ENCODE measurements at regions not wholly inside any gene's neighbourhood (a gene's known extent, or its start where the extent isn't known, plus 50 kb on each side); places are given as distances from the start of the nearest gene placed in this dataset.
"Not testable (repeated sequence)": the region's sequence is repeated elsewhere in the genome, so short reads cannot be mapped to it uniquely, and the experiment has no call there.

DNA sequence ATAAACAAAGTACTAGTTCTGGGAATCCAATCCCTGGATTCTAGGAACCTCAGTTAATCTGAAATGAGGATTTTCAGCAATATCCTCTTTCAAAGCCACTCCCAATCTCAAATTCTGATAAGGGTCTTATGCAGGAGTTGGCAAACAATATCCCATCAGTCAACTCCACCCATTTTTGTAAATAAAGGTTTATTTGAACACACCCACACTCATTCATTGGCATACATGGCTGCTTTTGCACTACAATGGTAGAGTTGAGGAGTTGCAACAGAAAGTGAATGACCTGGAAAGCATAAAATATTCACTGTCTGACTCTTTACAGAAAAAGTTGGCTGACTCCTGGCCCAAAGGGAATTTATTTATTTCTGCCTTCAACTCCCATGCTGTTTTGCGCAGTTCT lies 157.7 kb upstream of the CDH11 start:
- DNase-seq = no peak

DNA sequence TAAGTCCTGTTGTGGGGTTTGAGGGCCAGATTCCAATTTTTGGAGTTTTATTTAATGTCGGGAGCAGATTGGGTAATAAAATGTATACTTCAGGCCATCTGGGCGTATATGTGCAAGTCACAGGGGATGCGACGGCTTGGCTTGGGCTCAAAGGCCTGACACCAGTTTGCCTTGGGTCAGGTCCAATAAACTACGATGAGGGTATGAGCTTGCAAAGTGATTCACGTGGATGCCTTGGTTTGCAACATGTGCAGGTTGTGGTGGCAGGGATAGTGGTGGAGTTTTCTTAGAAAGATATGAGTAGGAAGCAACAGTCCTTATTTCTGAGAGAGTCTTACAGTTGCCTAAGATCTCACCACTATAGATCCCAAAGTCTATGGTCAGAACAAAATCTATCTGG lies 157.0 kb upstream of the CDH11 start:
- DNase-seq = no peak

DNA sequence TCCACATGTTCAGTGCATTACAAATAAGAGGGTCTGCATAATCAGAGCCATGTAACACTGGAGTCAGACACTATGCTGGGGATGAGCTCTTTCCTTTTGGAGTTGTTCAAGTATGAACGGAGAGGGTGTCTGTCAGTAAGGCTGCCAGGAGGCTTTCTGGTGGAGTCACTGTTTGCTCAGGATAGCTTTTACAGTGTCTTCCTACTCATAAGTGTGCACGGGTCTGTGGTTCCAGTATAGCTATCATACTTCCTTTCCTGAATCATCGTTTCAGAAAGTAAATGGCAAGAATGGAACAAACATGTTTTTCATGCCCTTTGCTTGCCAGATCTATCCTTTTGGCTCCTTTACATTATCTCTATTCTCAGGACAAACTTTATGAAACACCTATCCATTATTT lies 152.7 kb upstream of the CDH11 start:
- DNase-seq = no peak

DNA sequence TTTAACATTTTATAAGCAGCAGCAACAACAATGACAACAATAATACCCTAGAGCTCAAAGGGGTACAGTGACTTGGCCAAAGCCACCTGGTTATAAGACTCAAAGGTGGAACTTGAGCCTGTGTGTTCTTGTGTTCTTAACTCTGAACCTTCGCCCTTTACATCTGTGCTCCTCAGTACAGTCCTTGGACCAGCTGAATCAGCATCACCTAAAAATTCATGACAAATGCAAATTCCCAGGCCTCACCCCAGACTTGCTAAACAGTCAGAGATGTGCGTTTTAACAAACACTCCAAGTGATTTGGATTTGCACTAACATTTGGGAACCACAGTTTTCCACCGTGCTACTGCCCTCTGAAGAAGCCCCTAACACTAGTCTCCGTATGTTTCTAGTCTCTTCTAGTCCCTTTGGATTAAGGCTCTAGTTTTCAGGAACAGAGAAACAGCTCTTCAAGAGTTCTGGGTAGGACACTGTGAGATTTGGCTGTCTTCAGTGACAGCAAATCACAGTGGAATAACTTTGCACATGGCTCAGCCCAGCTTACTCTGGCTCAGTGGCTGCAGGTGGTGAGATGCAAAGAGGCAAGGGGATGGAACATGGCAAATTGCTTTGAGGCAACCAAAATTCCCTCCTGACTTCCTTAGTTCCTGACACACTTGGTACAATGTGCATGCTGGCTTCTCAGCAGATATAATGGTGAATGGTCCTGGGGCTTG lies 151.0 kb upstream of the CDH11 start:
- no peak for DNase-seq

DNA sequence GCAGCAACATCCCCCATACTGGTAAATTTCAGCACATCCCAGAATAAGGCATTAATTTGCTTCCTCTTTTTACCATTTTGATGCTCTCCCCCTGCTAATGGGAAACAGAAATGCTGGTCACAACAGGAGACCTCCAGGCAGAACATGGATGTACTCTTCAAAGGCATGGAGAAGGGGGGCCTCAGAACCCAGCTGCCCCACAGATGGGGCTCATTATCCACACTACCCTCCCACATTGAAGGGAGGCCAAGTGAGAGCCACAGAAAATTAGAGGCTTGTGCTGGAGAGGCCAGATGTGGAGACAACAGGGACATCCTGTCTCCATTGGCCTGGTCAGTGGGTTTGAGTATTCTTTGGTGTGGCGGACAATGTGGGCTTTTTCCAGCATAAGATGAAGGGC lies 150.1 kb upstream of the CDH11 start:
- no peak for DNase-seq

DNA sequence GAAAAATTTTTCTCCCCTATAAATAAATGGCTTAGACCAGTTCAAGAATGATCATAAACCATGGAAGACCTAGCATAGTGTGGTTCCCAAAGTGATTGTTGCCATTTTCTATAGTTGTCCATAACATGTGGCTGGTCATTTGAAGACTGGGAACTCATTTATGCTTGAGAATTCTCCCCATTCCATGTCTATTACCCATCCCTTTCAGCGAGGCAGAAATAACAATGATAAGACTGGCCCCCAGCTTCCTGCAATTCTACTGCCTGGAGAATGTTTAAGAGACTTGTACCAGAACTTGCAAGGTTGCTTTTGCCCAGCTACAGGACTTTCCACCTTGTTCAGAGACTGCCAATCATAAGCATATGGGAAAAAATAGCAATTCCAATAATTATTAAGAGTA lies 146.5 kb upstream of the CDH11 start:
- no peak for DNase-seq

DNA sequence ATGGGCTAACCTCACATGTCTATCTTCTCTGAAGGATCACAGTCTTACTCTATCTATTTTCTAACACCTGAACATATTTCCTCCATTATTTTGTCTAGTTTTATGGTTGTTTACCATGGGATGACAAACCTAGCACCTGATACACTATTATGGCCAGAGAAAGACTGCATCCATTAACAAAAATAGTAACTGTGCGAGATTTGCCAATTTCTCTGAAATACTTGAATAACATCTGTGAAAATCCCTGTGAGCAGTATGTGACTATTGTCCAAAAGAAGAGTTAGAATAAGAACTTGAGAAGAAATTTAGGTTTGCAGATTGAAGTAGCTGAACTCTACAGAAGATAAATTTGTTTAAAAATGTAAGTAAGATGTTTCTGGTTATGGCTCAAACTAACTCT lies 142.0 kb upstream of the CDH11 start:
- DNase-seq = no peak

DNA sequence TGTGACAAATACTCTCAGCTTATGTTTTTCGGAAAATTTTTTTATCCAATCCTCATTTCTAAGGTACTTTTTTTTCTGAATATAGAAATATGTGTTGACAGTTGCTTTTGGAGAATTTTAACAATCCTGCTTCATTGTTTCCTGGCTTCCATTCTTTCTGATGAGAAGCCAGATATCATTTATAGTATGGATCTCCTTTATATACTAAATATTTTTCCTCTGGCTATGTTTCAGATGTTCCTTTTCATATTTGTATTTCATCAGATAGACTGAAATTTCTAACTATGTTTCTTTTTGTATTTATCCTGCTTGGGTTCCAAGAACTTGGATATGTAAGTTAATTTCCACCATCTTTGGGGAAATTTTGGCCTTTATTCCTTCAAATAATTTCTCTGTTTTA lies 138.9 kb upstream of the CDH11 start:
- no peak for DNase-seq

DNA sequence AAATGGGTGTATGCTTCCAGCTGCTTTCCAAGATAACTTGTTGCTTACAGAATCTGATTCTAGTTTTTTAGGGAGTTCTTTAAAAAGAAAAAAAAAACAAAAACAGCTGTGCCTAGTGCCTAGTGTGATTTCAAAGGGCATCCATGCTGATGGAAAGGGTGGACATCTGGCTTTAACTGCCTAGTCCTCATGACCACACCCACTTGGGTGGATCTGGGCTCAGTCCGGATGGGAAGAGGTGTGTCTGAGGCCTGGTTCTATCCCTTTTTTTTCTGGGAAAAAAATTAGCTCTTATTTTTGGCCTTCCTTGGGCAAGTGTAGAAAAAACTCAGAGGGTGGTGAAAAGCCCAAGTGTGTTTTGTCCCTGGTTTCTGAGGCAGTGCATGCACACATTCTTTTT lies 132.3 kb upstream of the CDH11 start:
- DNase-seq = no peak

DNA sequence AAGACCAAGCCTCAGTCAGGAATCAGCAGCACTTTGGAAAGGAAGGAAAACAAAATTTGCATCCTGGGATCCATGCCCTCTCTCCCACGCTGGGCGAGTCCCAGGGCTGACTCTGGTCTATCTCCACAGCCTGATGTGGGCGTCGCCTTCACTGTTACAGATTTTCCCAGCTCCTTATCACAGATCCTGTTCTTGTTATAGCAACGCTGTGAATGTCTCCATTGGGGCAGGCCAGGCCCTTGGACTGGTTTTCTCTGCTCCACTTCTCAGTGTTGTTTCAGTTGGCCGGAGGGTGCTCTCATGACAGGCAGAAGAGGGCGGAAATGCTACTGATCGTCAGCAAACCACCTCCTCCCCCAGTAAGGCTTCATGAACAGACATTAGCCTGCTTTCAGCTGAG lies 127.9 kb upstream of the CDH11 start:
- no peak for DNase-seq

DNA sequence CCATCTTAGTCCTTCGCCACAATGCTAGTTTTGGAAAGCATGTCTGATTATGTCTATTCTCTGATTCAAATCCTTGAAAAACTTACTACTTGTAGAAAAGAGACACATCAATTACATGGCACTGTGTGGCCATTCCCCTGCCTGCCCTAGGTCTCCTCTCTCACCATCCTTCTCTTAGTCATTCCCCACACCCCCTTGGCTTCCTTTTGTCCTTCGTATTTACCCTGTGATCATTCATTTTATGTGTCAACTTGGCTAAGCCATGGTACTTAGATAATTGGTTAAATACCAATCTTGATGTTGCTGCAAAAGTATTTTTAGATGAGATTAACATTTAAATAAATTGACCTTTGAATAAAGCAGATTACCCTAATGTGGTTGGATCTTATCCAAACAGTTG lies 122.9 kb upstream of the CDH11 start:
- DNase-seq = no peak

DNA sequence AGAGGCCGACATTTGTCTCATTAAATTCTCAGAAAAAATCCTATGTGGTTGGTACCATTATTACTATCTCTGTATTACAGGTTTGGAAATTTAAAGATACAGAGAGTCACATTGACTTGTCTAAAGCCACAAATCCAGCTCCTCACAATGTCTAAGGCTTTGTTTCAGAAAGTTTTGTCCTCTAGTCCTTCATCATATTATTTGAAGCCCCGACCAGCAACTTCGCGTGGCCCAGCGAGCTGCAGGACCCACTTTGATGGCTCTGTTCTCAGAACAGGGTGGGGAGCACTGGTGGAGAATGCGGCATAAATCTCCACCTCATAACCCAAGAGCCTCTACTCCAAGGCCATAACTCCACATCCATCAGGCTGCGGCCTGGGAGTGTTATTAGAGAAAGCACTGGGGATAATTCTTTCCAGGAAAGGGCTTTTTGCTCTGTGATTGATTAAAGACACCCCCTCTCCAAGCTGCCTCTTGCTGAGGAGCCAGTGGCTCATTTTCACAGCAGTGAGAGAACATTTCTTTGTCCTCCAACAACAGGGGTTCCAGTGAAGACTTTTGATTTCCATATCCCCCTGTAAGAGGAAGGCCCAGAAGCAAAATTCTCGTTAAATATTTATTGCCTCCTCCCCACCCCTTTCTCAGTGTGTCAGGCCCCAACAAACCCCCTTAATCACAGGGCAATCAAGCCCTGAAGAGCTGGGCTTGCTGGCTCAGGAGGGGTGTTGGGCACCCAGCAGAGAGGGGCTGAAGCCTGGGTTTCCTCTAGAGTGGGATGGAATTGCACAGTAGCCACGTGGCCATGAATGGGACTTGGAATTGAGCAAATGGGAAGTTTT lies 113.7 kb upstream of the CDH11 start:
- no peak for DNase-seq

DNA sequence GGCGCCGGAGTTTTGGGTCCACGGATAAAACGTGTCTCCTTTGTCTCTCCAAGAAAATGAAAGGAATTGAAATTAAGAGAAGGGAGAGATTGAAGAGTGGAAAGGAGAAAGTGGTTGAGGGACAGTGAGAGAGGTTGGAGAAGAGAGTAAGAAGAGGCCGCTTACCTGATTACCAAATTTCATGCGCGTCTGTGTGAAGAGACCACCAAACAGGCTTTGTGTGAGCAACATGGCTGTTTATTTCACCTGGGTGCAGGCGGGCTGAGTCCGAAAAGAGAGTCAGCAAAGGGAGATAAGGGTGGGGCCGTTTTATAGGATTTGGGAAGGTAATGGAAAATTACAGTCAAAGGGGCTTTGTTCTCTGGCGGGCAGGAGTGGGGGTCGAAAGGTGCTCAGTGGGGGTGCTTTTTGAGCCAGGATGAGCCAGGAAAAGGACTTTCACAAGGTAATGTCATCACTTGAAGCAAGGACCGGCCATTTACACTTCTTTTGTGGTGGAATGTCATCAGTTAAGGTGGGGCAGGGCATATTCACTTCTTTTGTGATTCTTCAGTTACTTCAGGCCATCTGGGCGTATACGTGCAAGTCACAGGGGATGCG lies 113.0 kb upstream of the CDH11 start:
- not testable (repeated sequence) for DNase-seq

DNA sequence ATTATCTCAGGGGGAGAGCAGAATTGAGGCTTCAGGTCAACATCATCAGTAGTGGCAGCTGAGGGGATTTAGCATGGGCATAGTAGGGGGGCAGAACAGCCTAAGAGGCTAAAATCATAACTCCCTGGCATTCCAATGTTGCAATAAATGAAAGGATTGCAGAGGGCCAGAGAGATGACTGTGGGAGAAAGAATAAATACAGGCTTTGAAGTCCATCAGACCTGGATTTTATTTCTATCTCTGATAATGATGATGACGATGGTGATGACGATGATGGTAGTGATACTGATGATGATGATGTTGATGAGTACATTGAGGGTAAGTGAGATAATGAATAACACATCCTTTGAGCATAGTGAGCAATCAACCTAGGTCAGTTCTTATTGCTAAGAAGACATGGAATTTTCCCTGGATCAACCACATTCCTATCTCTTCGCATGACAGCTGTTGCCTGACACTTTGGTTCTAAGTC lies 107.4 kb upstream of the CDH11 start:
- no peak for DNase-seq

DNA sequence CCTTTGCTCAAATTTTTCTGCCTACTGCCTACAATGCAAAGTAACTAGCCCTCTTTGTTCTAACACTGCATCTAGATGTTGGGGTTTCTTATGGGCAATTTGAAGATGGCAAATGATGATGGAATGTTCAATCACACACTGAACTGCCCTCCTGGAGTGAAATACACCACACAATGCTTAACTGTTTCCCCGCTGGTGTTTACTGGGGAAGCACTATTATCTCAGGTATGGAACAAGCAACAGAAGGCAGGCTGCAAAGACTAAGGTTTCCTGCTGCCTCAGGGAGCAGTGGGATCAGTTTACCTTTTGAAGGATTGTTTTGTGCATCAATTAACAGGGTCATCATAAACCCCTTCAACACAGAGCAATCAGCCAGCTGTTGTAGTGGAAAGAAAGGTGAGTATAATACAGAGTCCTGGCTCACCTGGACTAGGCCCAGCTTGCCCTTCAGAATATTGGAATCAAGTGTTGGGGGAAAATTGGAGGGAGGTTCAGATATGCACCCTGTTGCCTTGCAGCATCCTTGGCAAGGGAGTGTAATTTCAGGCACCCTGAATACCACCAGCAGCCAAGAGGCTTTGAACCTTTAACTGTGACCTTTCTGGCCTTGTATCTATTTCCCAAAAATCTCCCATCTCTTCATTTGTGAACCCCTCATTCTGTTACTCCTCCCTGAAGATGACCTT lies 105.4 kb upstream of the CDH11 start:
- DNase-seq = no peak

DNA sequence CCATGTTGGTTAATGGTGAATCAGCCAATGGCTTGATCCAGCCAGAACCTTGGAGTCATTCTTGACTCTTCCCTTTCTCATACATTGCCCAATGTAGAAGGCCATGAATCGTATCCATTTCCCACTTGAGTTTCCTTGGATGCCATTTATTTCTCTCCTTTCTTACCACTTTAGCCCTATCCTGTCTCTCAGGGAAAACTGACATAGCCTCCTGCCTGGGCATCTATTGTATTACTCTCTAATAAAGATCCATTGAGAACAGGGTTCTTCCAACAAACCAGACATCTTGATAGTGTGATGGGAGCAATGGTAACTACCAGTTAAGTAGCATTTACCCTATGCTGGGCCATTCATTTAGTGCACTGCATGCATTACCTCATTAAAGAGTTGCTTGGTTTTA lies 104.2 kb upstream of the CDH11 start:
- no peak for DNase-seq

DNA sequence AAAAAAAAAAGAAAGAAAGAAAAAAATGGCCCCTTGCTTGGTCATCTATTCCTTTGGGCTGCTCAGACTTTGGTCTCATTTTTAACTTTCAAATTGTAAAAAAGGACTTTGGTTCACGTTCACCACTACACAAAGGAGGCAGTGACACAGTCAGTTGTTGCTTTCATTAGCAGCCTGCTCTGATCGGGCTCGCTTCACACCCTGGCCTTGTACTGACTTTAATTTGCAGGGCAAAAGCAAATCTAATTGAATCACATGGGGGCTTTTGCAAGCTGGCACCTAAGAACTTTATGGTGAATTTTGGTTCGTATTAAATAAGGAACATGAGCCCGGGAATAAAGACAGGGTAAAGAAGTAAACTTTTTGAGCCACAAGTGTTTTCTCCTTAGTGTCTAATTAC lies 103.6 kb upstream of the CDH11 start:
- DNase-seq = no peak

DNA sequence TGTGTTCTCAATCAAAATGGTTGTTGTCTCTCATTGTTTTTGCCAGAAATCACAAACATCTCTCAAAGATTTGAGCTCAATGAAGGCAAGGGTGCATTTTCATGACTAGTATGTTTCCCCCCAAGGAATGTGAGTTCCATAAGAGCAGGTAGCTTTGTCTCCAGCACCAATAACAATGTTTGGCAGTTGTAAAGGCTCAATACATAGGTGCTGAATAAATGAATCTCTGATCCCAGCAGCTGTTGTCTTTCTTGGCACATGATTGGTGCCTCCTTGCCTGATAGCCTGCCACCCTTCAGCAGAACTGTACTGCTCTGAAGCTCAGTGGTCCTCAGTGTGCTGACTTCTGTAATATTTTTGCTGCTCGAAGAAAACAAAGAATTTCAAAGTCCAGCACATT lies 103.1 kb upstream of the CDH11 start:
- DNase-seq = no peak

DNA sequence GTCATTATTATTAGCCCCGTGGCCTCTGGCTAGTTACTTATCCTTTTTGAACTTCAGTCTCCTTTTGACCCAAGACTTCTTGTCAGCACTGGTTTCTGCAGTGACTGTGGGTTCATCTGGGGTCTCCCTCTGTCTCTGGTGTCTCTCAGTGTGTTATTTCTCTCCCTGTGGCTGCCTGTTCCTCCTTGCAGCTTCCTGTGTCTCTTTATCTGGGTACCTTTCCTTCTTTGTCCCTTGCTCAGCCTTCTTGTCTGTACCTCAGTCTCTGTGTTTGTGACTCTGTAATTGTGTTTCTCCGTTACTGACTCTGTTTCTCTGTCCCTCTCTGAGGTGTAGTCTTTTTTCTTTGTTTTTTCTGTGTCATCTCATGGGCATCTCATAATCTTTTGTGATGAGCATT lies 102.6 kb upstream of the CDH11 start:
- DNase-seq = no peak

DNA sequence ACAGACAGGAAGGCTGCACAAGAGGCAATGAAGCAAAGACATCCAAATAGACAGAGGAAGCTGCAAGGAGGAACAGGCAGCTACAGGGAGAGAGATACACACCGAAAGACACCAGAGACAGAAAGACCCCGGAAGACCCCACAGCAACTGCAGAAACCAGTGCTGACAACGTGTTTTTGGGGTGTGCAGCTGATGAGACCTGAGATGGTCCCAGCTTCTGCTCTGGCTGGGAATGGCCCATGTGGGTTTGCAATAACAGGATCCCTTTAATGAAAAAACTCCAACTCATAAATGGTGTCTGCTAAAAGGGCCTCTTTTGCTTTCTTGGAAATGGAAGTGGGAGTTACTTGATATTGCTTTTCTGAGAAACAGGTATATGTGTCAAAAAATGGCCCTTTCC lies 101.5 kb upstream of the CDH11 start:
- DNase-seq = no peak

DNA sequence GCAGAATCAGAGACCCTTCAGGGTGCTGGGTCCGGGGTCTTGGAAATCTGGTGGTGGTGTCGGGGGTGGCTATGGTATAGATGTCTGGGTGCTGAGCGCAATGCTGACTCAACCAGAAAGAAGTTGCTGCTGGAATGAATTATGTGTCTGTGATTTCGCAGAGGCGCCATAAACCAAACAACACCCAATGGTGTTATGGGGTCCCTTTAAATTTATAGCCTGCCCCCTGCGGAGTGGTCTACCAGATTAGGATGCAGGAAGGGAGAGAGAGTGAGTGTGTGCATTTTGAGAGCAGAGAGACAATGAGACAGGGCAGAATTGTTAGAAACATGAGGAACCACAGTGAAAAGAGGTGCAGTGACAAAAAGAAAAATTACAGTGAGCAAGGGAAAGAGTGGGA lies 100.7 kb upstream of the CDH11 start:
- no peak for DNase-seq

DNA sequence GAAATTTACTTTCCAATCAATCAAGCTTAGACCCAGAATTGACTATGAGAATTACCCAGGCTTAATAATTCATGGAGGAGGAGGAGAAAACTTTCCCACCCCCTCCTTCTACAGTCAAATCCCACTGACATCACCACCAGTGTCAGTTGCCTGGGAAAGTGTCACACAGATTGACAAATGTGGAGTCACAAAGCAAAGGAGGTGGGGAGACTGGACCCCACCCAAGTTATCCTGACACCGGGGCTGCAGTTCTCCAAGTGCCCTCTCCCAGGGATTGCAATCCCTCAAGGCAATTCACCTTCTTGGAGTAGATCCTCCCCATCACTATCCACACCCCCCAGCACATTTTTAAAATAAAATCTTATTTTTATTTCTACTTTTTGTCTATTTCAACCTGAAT lies 100.2 kb upstream of the CDH11 start:
- DNase-seq = no peak

DNA sequence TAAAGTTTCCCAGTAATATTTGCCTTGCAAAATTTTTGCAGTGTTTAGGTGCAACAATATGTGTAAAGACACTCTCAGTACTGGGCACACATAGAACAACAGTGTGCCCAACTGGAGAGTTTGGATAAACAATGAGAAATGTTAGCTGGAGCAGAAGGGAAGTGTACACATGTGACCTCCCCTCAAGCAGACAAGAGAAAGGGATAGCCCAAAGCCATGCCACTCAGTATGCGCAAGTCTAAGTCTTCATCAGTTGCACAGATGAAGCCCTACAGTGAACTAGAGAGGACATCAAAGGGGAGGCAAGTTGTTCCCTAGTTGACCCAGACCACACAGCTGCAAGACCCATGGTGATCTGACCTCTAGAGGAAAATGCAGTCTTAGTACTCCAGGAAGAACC lies 97.9 kb upstream of the CDH11 start:
- no peak for DNase-seq

DNA sequence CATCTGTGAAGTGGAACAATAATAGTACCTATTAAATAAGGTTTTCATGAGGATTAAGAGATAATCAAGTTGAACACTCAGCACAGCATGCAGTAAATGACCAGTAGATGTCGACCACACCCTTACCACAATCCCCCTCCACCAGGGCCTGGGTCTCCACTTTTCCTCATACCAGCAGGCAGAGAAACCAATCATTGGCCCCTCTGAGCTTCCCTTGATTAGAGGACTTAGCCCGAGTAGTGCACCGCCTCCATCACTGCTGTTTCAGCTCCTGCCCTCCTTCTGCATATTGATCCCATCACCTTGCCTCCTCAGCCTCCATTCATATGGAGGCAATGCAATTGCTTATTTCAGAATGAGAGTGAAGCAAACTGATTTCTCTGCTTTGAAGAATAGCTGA lies 96.5 kb upstream of the CDH11 start:
- DNase-seq = no peak

All from GF-D8 (cell line).